ENCODE measurements at regions not wholly inside any gene's neighbourhood (a gene's known extent, or its start where the extent isn't known, plus 50 kb on each side); places are given as distances from the start of the nearest gene placed in this dataset.

DNA sequence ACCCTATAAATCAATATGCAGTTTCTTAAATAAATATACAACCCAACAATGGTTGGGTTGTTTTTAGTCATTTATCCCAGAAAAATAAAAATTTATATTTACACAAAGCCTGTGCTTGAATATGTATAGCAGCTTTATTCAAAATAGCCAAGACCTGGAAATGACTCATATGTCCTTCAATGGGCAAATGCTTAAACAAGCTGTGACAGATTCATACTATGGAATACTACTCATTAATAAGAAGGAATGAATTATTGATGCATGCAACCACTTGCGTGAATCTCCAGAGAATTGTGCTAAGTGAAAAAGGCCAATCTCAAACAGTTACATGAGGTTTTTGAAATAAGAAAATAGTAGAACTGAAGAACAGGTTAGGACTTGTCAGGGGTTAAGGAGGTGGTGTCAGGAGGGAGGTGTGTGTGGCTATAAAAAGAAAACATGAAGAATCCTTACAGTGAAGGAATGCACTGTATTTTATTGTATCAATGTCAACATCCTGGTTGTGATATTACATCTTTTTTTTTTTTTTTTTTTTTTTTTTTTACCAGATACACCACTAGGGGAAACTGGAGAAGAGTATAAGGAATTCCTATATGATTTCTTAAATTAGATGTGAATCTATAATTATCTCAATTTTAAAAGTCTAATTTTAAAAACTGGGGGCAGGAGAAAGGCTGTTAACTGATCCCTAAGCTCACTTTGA, 82.4 kb upstream of the CD44 start:
- no peak for TF ChIP-seq EZH2 (IDR thresholded peaks at IDR 0.05; ENCODE audit: insufficient read depth, poor library complexity, severe bottlenecking)
- TF ChIP-seq EZH2phosphoT487 (IDR thresholded peaks at IDR 0.05; ENCODE audit: insufficient read depth, low read depth), result no peak
